ENCODE measurements at regions not wholly inside any gene's neighbourhood (a gene's known extent, or its start where the extent isn't known, plus 50 kb on each side); places are given as distances from the start of the nearest gene placed in this dataset.
"Not testable (repeated sequence)": the region's sequence is repeated elsewhere in the genome, so short reads cannot be mapped to it uniquely, and the experiment has no call there.

- Mint-ChIP-seq H3K27me3 (peaks cover 7 to 34% of the 10 kb centered on the region in 2 donors), H3K9me3 (peaks cover 4 to 6% of the 10 kb centered on the region in 2 donors), H3K36me3 (no peaks in the 10 kb centered on the region), H3K4me1 (peaks cover 0 to 1% of the 10 kb centered on the region in 2 donors), H3K27ac (no peak overlapping the region), H3K4me3 (no peak overlapping the region)
- ATAC-seq (replicated peaks) = no peak
- no peak for DNase-seq
These were observed 75.5 kb upstream of the PPP2R2D start for GRCh38 chr10:131825150-131825848.

- Mint-ChIP-seq H3K27me3 (peaks cover 7 to 39% of the 10 kb centered on the region in 2 donors), H3K9me3 (peaks cover 4 to 6% of the 10 kb centered on the region in 2 donors), H3K36me3 (no peaks in the 10 kb centered on the region), H3K27ac (no peak overlapping the region), H3K4me1 (peaks cover 0 to 1% of the 10 kb centered on the region in 2 donors), H3K4me3 (no peak overlapping the region)
- no peak for ATAC-seq (replicated peaks)
- DNase-seq = no peak
These were observed 74.7 kb upstream of the PPP2R2D start for GRCh38 chr10:131825960-131826650.

DNA sequence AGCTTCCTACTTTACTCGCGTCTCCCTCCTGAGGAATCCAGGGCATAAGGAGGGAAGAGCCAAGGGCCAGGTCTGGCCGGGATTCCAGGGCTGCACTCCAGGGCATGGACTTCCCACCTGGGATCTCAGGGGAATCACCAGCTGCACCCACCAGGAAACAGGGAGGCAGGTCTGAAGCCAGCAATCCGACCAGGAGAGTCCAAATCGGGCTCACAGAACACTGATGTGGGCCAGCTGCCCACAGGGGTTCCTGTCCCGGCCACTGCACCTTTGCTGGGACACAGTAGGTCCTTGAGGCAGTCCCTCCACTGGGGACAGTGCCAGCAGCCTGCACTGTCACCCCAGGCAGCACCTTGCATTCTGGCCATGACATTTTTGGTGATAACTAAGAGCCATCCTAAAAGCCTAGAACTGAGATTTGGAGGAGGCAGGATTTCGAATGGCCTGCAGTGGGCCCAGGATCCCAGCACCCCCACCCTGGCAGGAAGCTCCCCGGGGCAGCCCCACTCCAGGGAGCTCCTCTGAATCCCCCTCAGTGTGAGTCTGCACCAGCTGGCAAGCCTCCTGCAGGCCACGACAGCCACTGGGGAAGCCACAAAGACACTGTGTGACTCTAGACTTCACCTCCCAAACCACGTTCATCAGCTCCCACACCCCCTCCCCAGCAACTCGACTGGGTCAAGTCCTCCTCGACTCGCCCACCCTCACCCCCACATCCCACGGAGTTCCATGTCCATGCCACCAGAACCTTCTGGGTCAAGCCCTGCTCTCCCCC is 71.5 kb upstream of the PPP2R2D start:
- DNase-seq (no peak), ATAC-seq (replicated peaks) (no peak)
- Mint-ChIP-seq H3K36me3 (no peaks in the 10 kb centered on the region), H3K9me3 (peaks cover 4 to 6% of the 10 kb centered on the region in 2 donors), H3K4me1 (peaks cover 0 to 1% of the 10 kb centered on the region in 2 donors), H3K27me3 (peaks cover 13 to 47% of the 10 kb centered on the region in 2 donors), H3K27ac (no peak overlapping the region), H3K4me3 (no peak overlapping the region)

DNA sequence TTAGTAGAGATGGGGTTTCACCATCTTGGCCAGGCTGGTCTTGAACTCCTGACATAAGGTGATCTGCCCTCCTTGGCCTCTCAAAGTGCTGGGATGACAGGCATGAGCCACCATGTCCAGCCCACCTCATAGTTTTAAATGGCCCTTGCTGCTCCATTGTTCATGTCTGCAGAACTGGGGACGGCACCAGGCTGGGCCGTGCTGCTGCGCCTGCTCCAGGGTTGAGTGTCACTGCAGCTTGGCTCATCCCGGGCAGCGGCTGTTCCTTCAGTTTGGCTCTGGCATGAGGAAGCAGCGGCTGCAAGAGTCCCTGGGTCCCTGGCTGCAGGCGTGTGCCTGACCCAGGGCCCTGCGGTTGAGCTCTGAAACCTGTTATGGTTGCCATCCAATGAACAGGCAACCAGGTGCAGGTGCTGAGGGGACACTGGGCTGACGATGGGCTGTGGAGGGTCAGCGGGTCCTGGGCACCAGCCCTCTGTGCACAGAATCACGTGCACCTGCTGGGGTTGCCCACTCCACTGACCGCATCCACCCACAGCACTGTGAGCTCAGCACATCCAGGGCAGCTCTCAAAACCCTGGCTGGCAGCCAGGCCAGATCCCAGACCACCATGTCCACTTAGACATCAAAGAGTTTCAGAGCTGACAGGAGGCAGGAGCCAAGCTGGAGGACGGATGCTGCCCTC is 70.2 kb upstream of the PPP2R2D start:
- H3K4me1 Mint-ChIP-seq = no peaks in the 10 kb centered on the region
- no peak for ATAC-seq (replicated peaks)
- DNase-seq = no peak
- H3K27ac Mint-ChIP-seq = no peak overlapping the region
- H3K36me3 Mint-ChIP-seq = no peaks in the 10 kb centered on the region
- H3K27me3 Mint-ChIP-seq = peaks cover 13 to 36% of the 10 kb centered on the region in 2 donors
- H3K4me3 Mint-ChIP-seq = no peak overlapping the region
- peaks cover 4 to 11% of the 10 kb centered on the region in 2 donors for H3K9me3 Mint-ChIP-seq

GRCh38 chr10:131831561-131831960 is 69.2 kb upstream of the PPP2R2D start:
- no peak overlapping the region for H3K27ac Mint-ChIP-seq
- no peaks in the 10 kb centered on the region for H3K4me1 Mint-ChIP-seq
- DNase-seq = no peak
- H3K4me3 Mint-ChIP-seq = no peak overlapping the region
- peaks cover 4 to 11% of the 10 kb centered on the region in 2 donors for H3K9me3 Mint-ChIP-seq
- no peaks in the 10 kb centered on the region for H3K36me3 Mint-ChIP-seq
- H3K27me3 Mint-ChIP-seq = peaks cover 13 to 36% of the 10 kb centered on the region in 2 donors
- no peak for ATAC-seq (replicated peaks)

- ATAC-seq (replicated peaks) (no peak), DNase-seq (no peak)
- Mint-ChIP-seq H3K4me1 (no peaks in the 10 kb centered on the region), H3K9me3 (peaks cover 4 to 10% of the 10 kb centered on the region in 2 donors), H3K27ac (no peak overlapping the region), H3K27me3 (peaks cover 13 to 36% of the 10 kb centered on the region in 2 donors), H3K36me3 (no peaks in the 10 kb centered on the region), H3K4me3 (no peak overlapping the region)
These were observed 68.6 kb upstream of the PPP2R2D start for GRCh38 chr10:131832056-131832685.

- peaks cover 0 to 10% of the 10 kb centered on the region in 2 donors for H3K9me3 Mint-ChIP-seq
- DNase-seq (no peak), ATAC-seq (replicated peaks) (no peak)
- no peak overlapping the region for H3K4me3 Mint-ChIP-seq
- no peak overlapping the region for H3K27ac Mint-ChIP-seq
- H3K36me3 Mint-ChIP-seq = no peaks in the 10 kb centered on the region
- H3K27me3 Mint-ChIP-seq = peaks cover 13 to 36% of the 10 kb centered on the region in 2 donors
- no peaks in the 10 kb centered on the region for H3K4me1 Mint-ChIP-seq
These were observed 67.8 kb upstream of the PPP2R2D start for GRCh38 chr10:131833013-131833412.

DNA sequence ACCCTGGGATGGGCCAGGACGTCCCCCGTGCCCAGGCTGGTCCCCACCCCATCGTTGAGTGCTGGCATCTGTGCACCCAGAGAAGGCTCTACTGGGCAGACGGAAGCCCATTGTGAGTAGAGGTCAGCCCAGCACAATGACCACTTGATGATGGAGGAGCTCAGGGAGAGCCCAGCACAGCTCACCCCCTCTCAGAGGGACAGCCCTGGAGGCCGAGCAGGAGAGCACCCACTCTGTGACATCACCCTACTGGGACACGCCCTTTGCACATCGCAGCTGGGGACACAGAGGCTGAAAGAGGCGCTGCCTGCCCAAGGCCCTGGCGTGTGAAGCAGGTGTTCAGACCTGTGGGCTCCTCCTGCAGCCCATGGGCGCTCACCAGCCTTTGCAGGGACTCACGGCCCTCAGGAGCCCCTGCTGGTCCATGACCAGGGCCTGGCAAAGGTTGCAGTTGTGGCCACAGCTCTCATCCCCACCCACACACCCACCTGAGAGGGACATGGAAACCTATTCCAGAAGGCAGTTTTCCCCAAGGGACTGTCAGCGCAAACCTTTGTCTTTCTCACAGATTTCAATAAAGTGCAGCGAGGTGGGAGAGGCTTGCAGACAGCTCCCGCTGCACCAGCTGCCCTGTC is 67.2 kb upstream of the PPP2R2D start:
- Mint-ChIP-seq H3K27me3 (peaks cover 13 to 34% of the 10 kb centered on the region in 2 donors), H3K27ac (no peak overlapping the region), H3K4me1 (no peaks in the 10 kb centered on the region), H3K9me3 (peaks cover 0 to 5% of the 10 kb centered on the region in 2 donors), H3K4me3 (no peak overlapping the region), H3K36me3 (no peaks in the 10 kb centered on the region)
- DNase-seq (no peak), ATAC-seq (replicated peaks) (no peak)

DNA sequence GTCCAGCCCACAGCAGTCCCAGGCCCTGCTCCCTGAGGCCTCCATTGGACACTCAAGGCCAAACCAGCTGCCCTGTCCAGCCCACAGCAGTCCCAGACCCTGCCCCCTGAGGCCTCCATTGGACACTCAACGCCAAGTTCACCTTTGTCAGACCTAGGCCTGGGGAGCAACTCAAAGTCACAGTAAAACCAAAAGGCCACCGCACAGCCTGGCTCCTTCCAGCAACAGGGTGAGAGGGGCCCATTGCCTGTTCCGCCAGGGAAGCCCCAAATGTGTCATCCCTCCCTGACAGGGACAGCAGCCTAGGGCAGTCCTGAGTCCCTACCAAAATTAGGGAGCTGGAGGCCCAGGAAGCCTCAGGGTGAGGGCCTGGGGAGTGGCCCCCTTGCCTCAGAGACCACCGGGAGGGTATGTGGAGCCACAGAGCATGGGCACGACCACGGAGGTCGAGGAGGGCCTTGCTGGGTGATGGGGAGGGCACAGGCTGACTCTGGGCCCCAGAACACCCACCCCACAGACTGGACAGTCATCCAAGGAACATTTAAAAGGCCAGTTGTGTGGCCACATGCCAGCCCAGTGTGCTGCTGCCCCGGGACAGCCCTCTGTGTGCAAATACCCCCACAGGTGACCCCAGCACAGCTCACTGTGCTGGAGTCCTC is 66.5 kb upstream of the PPP2R2D start:
- Mint-ChIP-seq H3K4me1 (no peaks in the 10 kb centered on the region), H3K27me3 (peaks cover 13 to 28% of the 10 kb centered on the region in 2 donors), H3K9me3 (peaks cover 0 to 5% of the 10 kb centered on the region in 2 donors), H3K4me3 (no peak overlapping the region), H3K27ac (no peak overlapping the region), H3K36me3 (no peaks in the 10 kb centered on the region)
- DNase-seq (no peak), ATAC-seq (replicated peaks) (no peak)

DNA sequence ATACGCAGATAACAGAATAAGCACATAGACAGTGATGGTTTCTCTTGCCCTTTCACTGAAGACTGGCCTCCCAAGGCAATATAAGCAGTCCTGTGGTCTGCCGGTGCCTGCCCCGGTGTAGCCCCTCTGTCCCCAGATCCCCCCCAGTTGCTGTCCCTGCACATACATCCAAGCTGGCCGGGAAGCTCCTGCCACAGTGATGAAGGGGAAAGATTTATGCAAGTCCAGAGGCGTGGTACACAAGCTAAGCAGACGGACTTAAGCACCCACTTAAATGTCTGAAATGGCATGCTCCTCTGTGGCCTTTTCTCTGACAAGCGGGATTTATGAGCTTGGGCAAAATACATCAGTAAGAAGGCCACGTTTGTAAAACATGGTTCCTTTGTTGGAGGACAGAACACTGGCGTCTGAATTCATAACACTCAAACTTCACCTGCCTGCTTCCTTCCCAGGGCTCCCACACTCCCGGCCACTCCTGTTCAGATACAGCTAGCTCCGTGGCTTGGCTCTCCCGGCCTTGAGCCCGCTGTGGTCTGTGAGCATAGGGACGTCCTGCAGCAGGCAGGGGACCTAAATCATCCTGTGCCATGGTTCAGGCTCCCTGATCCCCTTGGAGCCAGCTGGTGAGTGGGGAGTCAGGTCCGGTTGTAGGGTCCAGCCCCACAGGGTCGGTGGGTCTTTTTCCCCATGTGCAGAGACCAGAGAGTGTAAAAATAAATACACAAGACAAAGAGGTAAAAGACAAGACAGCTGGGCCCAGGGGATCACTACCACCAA is 61.7 kb upstream of the PPP2R2D start:
- DNase-seq (no peak), ATAC-seq (replicated peaks) (no peak)
- H3K36me3 Mint-ChIP-seq = no peaks in the 10 kb centered on the region
- peaks cover 0 to 6% of the 10 kb centered on the region in 2 donors for H3K27me3 Mint-ChIP-seq
- H3K27ac Mint-ChIP-seq = no peak overlapping the region
- H3K4me3 Mint-ChIP-seq = no peak overlapping the region
- peaks cover 0 to 5% of the 10 kb centered on the region in 2 donors for H3K9me3 Mint-ChIP-seq
- no peaks in the 10 kb centered on the region for H3K4me1 Mint-ChIP-seq

DNA sequence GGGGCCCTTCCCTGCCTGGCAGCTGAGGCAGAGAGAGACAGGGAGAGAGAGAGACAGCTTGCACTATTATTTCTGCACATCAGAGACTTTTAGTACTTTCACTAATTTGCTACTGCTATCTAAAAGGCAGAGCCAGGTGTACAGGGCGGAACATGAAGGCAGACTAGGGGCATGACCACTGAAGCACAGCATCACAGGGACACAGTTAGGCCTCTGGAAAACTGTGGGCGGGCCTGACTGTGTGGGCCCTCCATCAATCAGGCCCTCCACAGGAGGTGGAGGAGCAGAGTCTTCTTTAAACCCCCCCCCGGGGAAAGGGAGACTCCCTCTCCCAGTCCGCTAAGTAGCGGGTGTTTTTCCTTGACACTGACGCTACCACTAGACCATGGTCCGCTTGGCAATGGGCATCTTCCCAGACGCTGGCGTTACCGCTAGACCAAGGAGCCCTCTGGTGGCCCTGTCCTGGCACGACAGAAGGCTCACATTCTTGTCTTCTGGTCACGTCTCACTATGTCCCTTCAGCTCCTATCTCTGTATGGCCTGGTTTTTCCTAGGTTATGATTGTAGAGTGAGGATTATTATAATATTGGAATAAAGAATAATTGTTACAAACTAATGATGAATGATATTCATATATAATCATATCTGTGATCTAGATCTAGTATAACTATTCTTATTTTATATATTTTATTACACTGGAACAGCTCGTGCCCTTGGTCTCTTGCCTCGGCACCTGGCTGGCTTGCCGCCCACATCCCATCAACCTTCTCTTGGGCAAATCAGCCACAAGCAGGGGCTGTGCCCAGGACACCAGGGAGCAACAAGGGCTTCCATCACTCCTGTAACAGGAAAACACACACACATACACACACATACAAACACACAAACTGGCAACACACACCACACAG is 60.7 kb upstream of the PPP2R2D start:
- not testable (repeated sequence) for H3K36me3 Mint-ChIP-seq; H3K27me3 Mint-ChIP-seq; H3K4me3 Mint-ChIP-seq; ATAC-seq (replicated peaks); H3K4me1 Mint-ChIP-seq; H3K9me3 Mint-ChIP-seq; H3K27ac Mint-ChIP-seq; DNase-seq

- Mint-ChIP-seq H3K27ac (no peak overlapping the region), H3K4me1 (no peaks in the 10 kb centered on the region), H3K9me3 (no peaks in the 10 kb centered on the region), H3K4me3 (no peak overlapping the region), H3K36me3 (no peaks in the 10 kb centered on the region), H3K27me3 (peaks cover 0 to 6% of the 10 kb centered on the region in 2 donors)
- ATAC-seq (replicated peaks) = no peak
- DNase-seq = no peak
These were observed 60.1 kb upstream of the PPP2R2D start for GRCh38 chr10:131840788-131841118.
